Left lobe of liver (tissue), 2 donors: ENCODE measurements at regions not wholly inside any gene's neighbourhood (a gene's known extent, or its start where the extent isn't known, plus 50 kb on each side); places are given as distances from the start of the nearest gene placed in this dataset.
A peak's percentile ranks its signal among the peaks of the same experiment; 100 is the strongest.
"Not testable (repeated sequence)": the region's sequence is repeated elsewhere in the genome, so short reads cannot be mapped to it uniquely, and the experiment has no call there.

Experiments
- ATAC-seq: fragments of 200-7000 bp; cut with Tn5 transposase; one replicate; pipeline ENCODE4 v1.9.1; 2020; ENCODE audit warnings: mild to moderate bottlenecking, moderate library complexity
- DNase-seq: peaks from one replicate; pipeline ENCODE4 v3.0.0-alpha.2; 2020; ENCODE audit warnings: low spot score
- donor health status: DM: no; HTN: no; CAD: no; lungs with moderate emphysema.
- donor health status: DM: no; HTN: yes; CAD: no.

- not testable (repeated sequence) for ATAC-seq, DNase-seq
Measured at GRCh38 chr15:20245856-20246255, 295.7 kb downstream of the GOLGA6L6 start.

DNA sequence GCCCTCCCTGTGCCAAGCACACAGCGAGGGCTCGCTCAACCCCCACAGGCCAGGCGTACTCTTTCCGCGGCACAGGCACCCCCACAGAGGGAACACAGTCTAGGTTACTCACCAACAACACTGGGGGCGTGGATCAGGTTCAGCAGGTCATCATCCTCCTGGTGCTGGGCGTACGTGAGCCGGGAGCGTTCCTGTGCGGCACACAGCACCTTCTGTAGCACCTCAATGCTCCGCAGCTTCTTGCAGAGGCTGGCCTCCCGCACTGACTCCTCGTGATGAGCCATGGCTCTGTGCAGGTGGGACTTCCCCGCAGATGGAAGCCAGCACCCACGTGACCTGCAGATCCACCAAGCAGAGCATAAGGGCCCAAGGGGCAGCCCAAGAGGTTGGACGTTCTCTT, 296.8 kb downstream of the GOLGA6L6 start:
- ATAC-seq, result peak; percentile 22
- DNase-seq, result not testable (repeated sequence)

DNA sequence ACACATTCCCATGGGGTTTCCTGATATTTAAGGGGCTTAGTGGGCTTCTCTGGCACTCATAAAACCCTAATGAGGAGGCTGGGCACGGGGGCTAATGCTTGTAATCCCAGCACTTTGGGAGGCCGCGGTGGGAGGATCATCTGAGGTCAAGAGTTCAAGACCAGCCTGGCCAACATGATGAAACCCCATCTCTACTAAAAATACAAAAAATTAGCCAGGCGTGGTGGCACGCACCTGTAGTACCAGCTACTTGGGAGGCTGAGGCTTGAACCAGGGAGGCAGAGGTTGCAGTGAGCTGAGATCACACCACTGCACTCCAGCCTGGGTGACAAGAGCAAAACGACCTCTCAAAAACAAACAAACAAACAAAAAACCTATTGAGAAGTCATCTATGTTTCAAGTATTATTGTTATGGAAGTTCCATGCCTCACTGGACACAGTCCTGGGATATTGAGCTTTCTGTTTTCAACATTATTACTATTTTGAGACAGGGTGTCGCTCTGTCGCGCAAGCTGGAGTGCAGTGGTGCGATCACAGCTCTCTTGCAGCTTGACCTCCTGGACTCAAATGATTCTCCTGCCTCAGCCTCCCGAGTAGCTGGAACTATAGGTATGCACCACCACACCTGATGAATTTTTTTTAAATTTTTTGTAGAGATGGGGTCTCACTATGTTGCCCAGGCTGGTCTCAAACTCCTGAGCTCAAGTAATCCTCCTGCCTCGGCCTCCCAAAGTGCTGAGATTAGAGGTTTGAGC, 297.9 kb downstream of the GOLGA6L6 start:
- not testable (repeated sequence) for DNase-seq, ATAC-seq

GRCh38 chr15:20240366-20240917, 301.2 kb downstream of the GOLGA6L6 start:
- not testable (repeated sequence) for ATAC-seq, DNase-seq

GRCh38 chr15:20239186-20239585, 302.4 kb downstream of the GOLGA6L6 start:
- DNase-seq, ATAC-seq: not testable (repeated sequence)

GRCh38 chr15:20237256-20238020, 304.2 kb downstream of the GOLGA6L6 start:
- DNase-seq, result not testable (repeated sequence)

GRCh38 chr15:20235728-20236127, 305.9 kb downstream of the GOLGA6L6 start:
- ATAC-seq, DNase-seq: not testable (repeated sequence)

More at GRCh38 chr15:20237256-20238020, 304.2 kb downstream of the GOLGA6L6 start:
- ATAC-seq, result not testable (repeated sequence)

DNA sequence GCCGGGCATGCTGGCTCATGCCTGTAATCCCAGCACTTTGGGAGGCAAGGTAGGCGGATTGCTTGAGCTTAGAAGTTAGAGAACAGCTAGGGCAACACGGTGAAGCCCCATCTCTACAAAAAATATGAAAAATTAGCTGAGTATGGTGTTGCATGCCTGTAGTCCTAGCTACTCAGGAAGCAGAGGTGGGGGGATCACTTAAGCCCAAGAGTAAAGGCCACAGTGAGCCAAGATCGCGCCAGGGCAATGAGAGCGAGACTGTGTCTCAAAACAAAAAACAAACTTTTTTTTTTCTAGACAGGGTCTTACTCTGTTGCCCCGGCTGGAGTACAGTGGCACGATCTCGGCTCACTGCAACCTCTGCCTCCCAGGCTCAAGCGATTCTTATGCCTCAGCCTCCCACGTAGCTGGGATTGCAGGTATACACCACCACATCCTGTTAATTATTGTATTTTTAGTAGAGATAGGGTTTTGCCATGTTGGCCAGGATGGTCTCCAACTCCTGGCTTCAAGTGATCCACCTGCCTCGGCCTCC, 307.5 kb downstream of the GOLGA6L6 start:
- peak; percentile 12 for DNase-seq
- not testable (repeated sequence) for ATAC-seq

DNA sequence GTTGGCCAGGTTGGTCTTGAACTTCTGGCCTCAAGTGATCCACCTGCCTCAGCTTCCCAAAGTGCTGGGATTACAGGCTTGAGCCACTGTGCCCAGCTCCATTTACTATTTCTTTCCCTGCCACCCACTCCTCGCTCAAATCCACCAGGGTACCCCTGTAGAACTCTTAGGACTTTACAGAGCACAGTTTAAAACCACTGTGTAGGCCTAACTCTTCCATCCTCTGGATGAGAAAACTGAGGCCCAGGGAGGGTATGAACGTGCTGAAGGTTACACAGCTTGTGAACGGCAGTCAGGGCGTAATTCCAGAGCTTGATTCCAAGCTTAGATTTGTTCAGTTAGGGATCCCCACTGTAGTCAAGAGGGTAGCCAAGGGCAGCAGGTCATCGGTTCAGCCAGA, 309.1 kb downstream of the GOLGA6L6 start:
- DNase-seq, ATAC-seq: not testable (repeated sequence)

GRCh38 chr15:20230656-20231055, 310.9 kb downstream of the GOLGA6L6 start:
- not testable (repeated sequence) for ATAC-seq
- DNase-seq, result peak; percentile 8

DNA sequence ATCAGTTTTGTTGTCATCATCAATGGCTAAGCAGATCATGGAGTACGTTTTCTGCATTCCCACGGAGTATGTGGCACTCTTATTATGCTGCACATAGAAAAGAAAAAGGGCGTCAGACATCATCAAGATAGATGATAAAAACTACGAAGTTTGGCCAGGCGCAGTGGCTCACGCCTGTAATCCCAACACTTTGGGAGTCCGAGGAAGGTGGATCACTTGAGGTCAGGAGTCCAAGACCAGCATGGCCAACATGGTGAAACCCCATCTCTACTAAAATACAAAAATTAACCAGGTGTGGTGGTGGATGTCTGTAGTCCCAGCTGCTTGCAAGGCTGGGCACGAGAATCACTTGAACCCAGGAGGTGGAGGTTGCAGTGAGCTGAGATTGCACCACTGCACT, 312.8 kb downstream of the GOLGA6L6 start:
- ATAC-seq, result not testable (repeated sequence)
- peak; percentile 32 for DNase-seq

- DNase-seq, ATAC-seq: not testable (repeated sequence)
Measured at GRCh38 chr15:20227119-20227853, 314.3 kb downstream of the GOLGA6L6 start.

GRCh38 chr15:20226531-20226930, 315.1 kb downstream of the GOLGA6L6 start:
- DNase-seq, ATAC-seq: not testable (repeated sequence)

DNA sequence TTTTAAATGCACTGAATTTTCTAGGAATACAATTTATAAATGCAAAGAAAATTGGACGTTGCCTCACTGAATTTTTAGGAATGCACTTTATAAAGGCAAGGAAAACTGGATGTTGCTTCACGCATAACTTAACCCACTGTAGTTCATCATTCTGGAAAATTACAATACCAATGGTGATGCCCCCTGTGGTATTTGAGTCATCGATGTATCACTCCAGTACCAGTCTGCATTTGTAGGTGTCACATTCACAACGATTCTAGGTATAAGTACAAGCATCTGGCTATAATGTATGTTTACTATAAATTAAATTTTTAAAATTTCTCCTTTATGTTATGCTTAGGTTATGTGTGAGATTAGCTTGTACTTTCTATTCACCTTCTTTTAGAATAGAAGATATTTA, 320.5 kb downstream of the GOLGA6L6 start:
- not testable (repeated sequence) for ATAC-seq, DNase-seq

DNA sequence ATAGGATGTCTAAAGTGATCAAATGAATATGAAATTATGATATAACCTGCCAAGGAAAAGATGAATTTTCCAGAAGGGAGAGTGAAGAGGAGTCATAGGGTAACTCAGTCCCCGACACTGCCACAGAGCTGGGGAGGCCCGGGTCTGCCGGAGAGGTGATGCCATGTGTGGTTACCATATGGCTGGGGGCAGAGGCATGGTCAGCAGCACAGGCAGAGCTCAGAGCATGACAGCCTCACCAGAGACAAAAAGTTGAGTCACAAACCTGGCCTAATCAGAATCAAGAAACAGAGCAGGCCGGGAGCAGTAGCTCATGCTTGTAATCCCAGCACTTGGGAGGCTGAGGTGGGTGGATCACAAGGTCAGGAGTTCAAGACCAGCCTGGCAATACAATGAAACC, 322.4 kb downstream of the GOLGA6L6 start:
- ATAC-seq, DNase-seq: not testable (repeated sequence)

DNA sequence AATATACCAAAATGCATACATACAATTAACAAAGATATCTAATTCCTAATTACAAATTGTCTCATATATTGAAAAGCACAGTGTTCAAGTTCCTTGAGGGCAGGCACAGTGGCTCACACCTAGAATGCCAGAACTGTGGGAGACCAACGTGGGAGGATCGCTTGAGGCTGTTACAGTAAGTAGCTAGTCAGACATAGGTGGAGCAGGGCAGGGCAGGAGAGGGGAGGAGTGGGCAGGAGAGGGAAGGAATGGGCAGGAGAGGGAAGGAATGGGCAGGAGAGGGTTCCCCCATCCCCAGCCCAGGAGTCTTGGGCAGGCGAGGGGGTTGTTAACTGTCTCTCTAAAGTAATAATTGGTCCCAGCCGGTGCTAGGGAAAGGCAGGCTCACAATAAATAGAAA, 325.9 kb downstream of the GOLGA6L6 start:
- not testable (repeated sequence) for DNase-seq, ATAC-seq

GRCh38 chr15:20214101-20214500, 327.5 kb downstream of the GOLGA6L6 start:
- ATAC-seq, result peak; percentile 46
- DNase-seq, result not testable (repeated sequence)

- ATAC-seq, result peak; percentile 29
Measured at GRCh38 chr15:20211508-20211907, 330.1 kb downstream of the GOLGA6L6 start.

DNA sequence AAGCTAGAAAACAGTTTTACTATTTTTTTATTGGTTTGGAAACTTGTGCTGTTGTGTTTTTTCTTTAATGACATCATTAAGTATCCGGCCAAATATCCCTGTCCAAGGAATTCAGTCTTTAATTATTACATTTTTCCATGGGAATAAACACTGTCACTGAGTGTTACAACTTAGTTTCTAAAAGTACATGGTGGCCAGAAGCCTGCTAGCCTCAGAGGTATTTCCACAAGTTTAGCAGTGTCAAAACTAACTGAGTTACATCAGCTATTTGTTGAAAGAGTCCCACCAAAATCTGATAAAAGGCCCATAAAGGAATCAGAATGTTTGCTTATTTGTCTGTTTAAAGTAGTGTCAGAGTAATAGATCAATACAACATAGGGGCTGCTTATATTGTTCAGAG, 331.6 kb downstream of the GOLGA6L6 start:
- ATAC-seq, DNase-seq: not testable (repeated sequence)

More at GRCh38 chr15:20211508-20211907, 330.1 kb downstream of the GOLGA6L6 start:
- not testable (repeated sequence) for DNase-seq

DNA sequence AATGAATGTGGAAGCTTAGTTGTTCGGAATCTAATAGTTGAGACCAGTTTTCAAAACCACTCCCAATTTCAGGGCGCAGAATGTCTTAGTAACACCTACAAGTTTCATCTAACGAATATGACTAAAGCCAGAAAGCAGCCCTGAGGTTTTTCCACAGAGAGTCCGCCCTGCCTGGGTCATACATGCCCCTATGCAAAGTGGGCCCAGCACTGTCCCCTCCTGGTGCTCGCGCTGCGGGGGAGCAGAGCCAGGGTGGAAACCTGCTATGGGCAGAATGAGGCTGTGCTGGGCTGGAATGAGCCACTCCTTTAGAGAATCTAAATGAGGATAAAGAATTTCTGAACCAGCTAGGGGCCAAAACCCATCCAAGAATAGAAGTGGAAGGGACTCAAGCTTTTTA, 334.0 kb downstream of the GOLGA6L6 start:
- DNase-seq, ATAC-seq: not testable (repeated sequence)
